ENCODE measurements at regions not wholly inside any gene's neighbourhood (a gene's known extent, or its start where the extent isn't known, plus 50 kb on each side); places are given as distances from the start of the nearest gene placed in this dataset.

- in situ Hi-C loops (cut with MboI; ENCODE audit: low pct_ligation_motif_present in 1 of 4, low pct_unique_long_range_greater_than_20kb in 1 of 4, low sequenced_read_pairs in 3 of 4): no loop called here
- Histone ChIP-seq H3K4me1 (no peaks in the 10 kb centered on the region), H3K9me3 (no peaks in the 10 kb centered on the region), H3K27ac (no peak overlapping the region), H3K27me3 (no peaks in the 10 kb centered on the region), H3K36me3 (no peaks in the 10 kb centered on the region), H3K4me3 (no peak overlapping the region)
- WGBS, 2 donors (ENCODE audit: low coverage in 1 of 2): 52 to 61% methylated on average over 5 to 7 of the region's 7 CpGs
- no peak for DNase-seq
- intact Hi-C loops (cut with DNase I; ENCODE audit: low total_unique reads): no loop called here
- TF ChIP-seq, protein P1, sequence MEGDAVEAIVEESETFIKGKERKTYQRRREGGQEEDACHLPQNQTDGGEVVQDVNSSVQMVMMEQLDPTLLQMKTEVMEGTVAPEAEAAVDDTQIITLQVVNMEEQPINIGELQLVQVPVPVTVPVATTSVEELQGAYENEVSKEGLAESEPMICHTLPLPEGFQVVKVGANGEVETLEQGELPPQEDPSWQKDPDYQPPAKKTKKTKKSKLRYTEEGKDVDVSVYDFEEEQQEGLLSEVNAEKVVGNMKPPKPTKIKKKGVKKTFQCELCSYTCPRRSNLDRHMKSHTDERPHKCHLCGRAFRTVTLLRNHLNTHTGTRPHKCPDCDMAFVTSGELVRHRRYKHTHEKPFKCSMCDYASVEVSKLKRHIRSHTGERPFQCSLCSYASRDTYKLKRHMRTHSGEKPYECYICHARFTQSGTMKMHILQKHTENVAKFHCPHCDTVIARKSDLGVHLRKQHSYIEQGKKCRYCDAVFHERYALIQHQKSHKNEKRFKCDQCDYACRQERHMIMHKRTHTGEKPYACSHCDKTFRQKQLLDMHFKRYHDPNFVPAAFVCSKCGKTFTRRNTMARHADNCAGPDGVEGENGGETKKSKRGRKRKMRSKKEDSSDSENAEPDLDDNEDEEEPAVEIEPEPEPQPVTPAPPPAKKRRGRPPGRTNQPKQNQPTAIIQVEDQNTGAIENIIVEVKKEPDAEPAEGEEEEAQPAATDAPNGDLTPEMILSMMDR (IDR thresholded peaks at IDR 0.05): no peak
- no peak for TF ChIP-seq EP300 (IDR thresholded peaks at IDR 0.05; ENCODE audit: low read depth)
- TF ChIP-seq POLR2AphosphoS5 (IDR thresholded peaks at IDR 0.05): no peak
- no peak for TF ChIP-seq POLR2A (IDR thresholded peaks at IDR 0.05)
Observed at GRCh38 chr18:5643288-5643687, 99.5 kb upstream of the EPB41L3 start.

DNA sequence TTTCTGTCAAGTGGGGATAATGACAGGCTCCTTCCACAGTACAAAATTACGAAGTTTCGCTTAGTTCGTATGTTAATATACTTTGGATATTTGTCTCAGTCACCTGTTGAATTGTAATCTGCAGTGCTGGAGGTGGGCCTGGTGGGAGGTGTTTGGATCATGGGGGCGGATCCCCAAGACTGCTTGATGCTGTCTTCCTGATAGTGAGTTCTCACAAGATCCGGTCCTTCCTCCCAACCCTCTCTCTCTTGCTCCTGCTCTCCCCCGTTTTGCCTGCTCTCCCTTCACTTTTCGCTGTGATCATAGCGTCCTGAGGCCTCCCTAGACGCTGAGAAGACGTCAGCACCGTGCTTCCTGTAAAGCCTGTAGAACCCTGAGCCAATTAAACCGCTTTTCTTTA is 97.1 kb upstream of the EPB41L3 start:
- intact Hi-C loops (cut with DNase I; ENCODE audit: low total_unique reads): no loop called here
- Histone ChIP-seq H3K36me3 (no peaks in the 10 kb centered on the region), H3K27me3 (no peaks in the 10 kb centered on the region), H3K9me3 (no peaks in the 10 kb centered on the region), H3K4me3 (no peak overlapping the region), H3K4me1 (no peaks in the 10 kb centered on the region), H3K27ac (no peak overlapping the region)
- TF ChIP-seq POLR2A (IDR thresholded peaks at IDR 0.05) (no peak), EP300 (IDR thresholded peaks at IDR 0.05; ENCODE audit: low read depth) (no peak), POLR2AphosphoS5 (IDR thresholded peaks at IDR 0.05) (no peak)
- TF ChIP-seq, protein P1 (IDR thresholded peaks at IDR 0.05): no peak
- 72 to 77% methylated on average over 9 to 12 of the region's 12 CpGs for WGBS, 2 donors (ENCODE audit: low coverage in 1 of 2)
- no peak for DNase-seq
- in situ Hi-C loops (cut with MboI; ENCODE audit: low pct_ligation_motif_present in 1 of 4, low pct_unique_long_range_greater_than_20kb in 1 of 4, low sequenced_read_pairs in 3 of 4): no loop called here

DNA sequence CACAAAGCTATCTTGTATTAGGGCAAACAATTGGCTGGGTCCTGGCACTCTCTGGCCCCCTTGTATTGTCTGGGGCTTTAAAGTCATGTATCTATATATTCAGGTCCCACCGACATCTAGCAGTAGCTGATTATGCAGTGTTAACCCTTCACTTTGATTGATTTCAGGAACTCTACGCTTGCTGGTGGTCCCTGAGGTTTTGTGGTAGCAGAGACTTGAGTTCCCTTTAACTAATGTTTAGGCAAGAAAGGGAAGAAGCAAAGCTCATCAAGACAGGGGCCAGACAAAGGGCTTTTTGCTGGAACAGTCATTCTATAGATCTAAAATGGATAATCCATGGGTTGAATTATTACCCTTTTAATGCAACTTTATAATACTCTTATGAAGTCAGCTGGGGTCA is 95.3 kb upstream of the EPB41L3 start:
- no peak for TF ChIP-seq POLR2A (IDR thresholded peaks at IDR 0.05)
- Histone ChIP-seq H3K4me1 (no peaks in the 10 kb centered on the region), H3K27ac (no peak overlapping the region), H3K27me3 (no peaks in the 10 kb centered on the region), H3K36me3 (no peaks in the 10 kb centered on the region), H3K4me3 (no peak overlapping the region), H3K9me3 (no peaks in the 10 kb centered on the region)
- WGBS, 2 donors (ENCODE audit: low coverage in 1 of 2): 53 to 60% methylated on average over 1 to 2 of the region's 2 CpGs
- DNase-seq: no peak
- in situ Hi-C loops (cut with MboI; ENCODE audit: low pct_ligation_motif_present in 1 of 4, low pct_unique_long_range_greater_than_20kb in 1 of 4, low sequenced_read_pairs in 3 of 4) (no loop called here), intact Hi-C loops (cut with DNase I; ENCODE audit: low total_unique reads) (no loop called here)

GRCh38 chr18:5632041-5632440 is 88.2 kb upstream of the EPB41L3 start:
- no peak overlapping the region for H3K4me3 ChIP-seq
- in situ Hi-C loops (cut with MboI; ENCODE audit: low pct_ligation_motif_present in 1 of 4, low pct_unique_long_range_greater_than_20kb in 1 of 4, low sequenced_read_pairs in 3 of 4) (no loop called here), intact Hi-C loops (cut with DNase I; ENCODE audit: low total_unique reads) (no loop called here)
- H3K9me3 ChIP-seq: no peaks in the 10 kb centered on the region
- DNase-seq: no peak
- H3K27ac ChIP-seq: no peak overlapping the region
- H3K36me3 ChIP-seq: no peaks in the 10 kb centered on the region
- no peaks in the 10 kb centered on the region for H3K27me3 ChIP-seq
- TF ChIP-seq EP300 (IDR thresholded peaks at IDR 0.05; ENCODE audit: low read depth) (no peak), POLR2AphosphoS5 (IDR thresholded peaks at IDR 0.05) (no peak), POLR2A (IDR thresholded peaks at IDR 0.05) (no peak)
- TF ChIP-seq, protein P1 (IDR thresholded peaks at IDR 0.05): no peak
- peaks cover 0 to 24% (median 8%) of the 10 kb centered on the region in 4 donors for H3K4me1 ChIP-seq
- 50 to 70% methylated on average over 3 of the region's 3 CpGs for WGBS, 2 donors (ENCODE audit: low coverage in 1 of 2)

DNA sequence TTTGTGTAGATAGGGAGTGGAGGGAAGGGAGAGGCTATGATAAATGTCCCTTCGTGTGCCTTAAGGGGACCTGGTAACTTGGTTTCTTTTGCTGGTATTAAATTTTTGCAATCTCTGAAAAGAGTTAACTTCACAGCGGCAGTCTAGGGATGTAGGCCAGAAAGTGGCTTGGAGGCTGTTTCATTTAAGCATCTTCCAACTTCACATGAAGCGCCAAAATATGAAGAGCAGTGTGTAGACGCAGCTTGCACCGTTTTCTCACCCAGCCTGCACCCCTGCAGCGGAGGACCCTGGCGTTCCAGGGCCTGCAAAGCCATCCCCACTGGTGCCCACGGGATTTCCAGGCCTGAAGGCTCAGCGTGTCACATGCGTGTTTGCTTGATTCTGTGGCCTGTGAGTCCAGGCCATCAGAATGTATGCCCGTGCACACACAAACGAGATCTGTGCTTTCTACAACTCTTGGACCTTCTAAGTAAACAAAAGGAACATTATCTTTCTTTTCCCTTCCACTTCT is 87.2 kb upstream of the EPB41L3 start:
- Histone ChIP-seq H3K36me3 (no peaks in the 10 kb centered on the region), H3K9me3 (no peaks in the 10 kb centered on the region), H3K4me1 (peaks cover 0 to 31% (median 12%) of the 10 kb centered on the region in 4 donors), H3K4me3 (peak overlapping the region in 1 of 4 donors; percentile 78), H3K27ac (peak overlapping the region in 1 of 4 donors; percentile 85), H3K27me3 (no peaks in the 10 kb centered on the region)
- intact Hi-C loops (cut with DNase I; ENCODE audit: low total_unique reads) (no loop called here), in situ Hi-C loops (cut with MboI; ENCODE audit: low pct_ligation_motif_present in 1 of 4, low pct_unique_long_range_greater_than_20kb in 1 of 4, low sequenced_read_pairs in 3 of 4) (no loop called here)
- TF ChIP-seq POLR2AphosphoS5 (IDR thresholded peaks at IDR 0.05): no peak
- TF ChIP-seq EP300 (IDR thresholded peaks at IDR 0.05; ENCODE audit: low read depth): no peak
- no peak for TF ChIP-seq POLR2A (IDR thresholded peaks at IDR 0.05)
- TF ChIP-seq, protein P1 (IDR thresholded peaks at IDR 0.05): no peak
- no peak for DNase-seq
- WGBS, 2 donors (ENCODE audit: low coverage in 1 of 2): 30 to 64% methylated on average over 3 to 12 of the region's 12 CpGs

All from transverse colon (tissue), 4 donors.